ENCODE measurements at regions not wholly inside any gene's neighbourhood (a gene's known extent, or its start where the extent isn't known, plus 50 kb on each side); places are given as distances from the start of the nearest gene placed in this dataset.

GRCh38 chr13:106155411-106155810, 380.1 kb downstream of the EFNB2 start:
- H3K27me3 ChIP-seq (replicated peaks): no peaks in the 10 kb centered on the region
- DNase-seq: no peak
- H3K27ac ChIP-seq: peak overlapping the region; percentile 96
- TF ChIP-seq CTCF (IDR thresholded peaks at IDR 0.05; ENCODE audit: low read depth, low read length, missing control alignments): no peak
- H3K4me3 ChIP-seq (ENCODE audit: low read depth, low read length): no peak overlapping the region
- H3K36me3 ChIP-seq (replicated peaks): no peaks in the 10 kb centered on the region
- in situ Hi-C loops (cut with HindIII; ENCODE audit: low pct_ligation_motif_present, low sequenced_read_pairs): no loop called here

GRCh38 chr13:106153876-106154275, 381.6 kb downstream of the EFNB2 start:
- in situ Hi-C loops (cut with HindIII; ENCODE audit: low pct_ligation_motif_present, low sequenced_read_pairs): no loop called here
- no peak for DNase-seq
- Histone ChIP-seq H3K36me3 (replicated peaks) (no peaks in the 10 kb centered on the region), H3K27me3 (replicated peaks) (no peaks in the 10 kb centered on the region), H3K27ac (no peak overlapping the region), H3K4me3 (ENCODE audit: low read depth, low read length) (no peak overlapping the region)
- no peak for TF ChIP-seq CTCF (IDR thresholded peaks at IDR 0.05; ENCODE audit: low read depth, low read length, missing control alignments)

- DNase-seq: no peak
- no peak for TF ChIP-seq CTCF (IDR thresholded peaks at IDR 0.05; ENCODE audit: low read depth, low read length, missing control alignments)
- H3K4me3 ChIP-seq (ENCODE audit: low read depth, low read length): no peak overlapping the region
- H3K27me3 ChIP-seq (replicated peaks): no peaks in the 10 kb centered on the region
- no peaks in the 10 kb centered on the region for H3K36me3 ChIP-seq (replicated peaks)
- in situ Hi-C loops (cut with HindIII; ENCODE audit: low pct_ligation_motif_present, low sequenced_read_pairs): no loop called here
- no peak overlapping the region for H3K27ac ChIP-seq
These were observed 382.4 kb downstream of the EFNB2 start for GRCh38 chr13:106153041-106153440.

- peak overlapping the region; percentile 83 for H3K27ac ChIP-seq
- no peak overlapping the region for H3K4me3 ChIP-seq (ENCODE audit: low read depth, low read length)
- no peaks in the 10 kb centered on the region for H3K27me3 ChIP-seq (replicated peaks)
- no peak for DNase-seq
- no peaks in the 10 kb centered on the region for H3K36me3 ChIP-seq (replicated peaks)
- in situ Hi-C loops (cut with HindIII; ENCODE audit: low pct_ligation_motif_present, low sequenced_read_pairs): no loop called here
- no peak for TF ChIP-seq CTCF (IDR thresholded peaks at IDR 0.05; ENCODE audit: low read depth, low read length, missing control alignments)
These were observed 383.4 kb downstream of the EFNB2 start for GRCh38 chr13:106152047-106152446.

- Histone ChIP-seq H3K36me3 (replicated peaks) (no peaks in the 10 kb centered on the region), H3K27me3 (replicated peaks) (no peaks in the 10 kb centered on the region), H3K4me3 (ENCODE audit: low read depth, low read length) (no peak overlapping the region), H3K27ac (peak overlapping the region; percentile 83)
- in situ Hi-C loops (cut with HindIII; ENCODE audit: low pct_ligation_motif_present, low sequenced_read_pairs): no loop called here
- TF ChIP-seq CTCF (IDR thresholded peaks at IDR 0.05; ENCODE audit: low read depth, low read length, missing control alignments): no peak
- peak; percentile 92 for DNase-seq
These were observed 384.3 kb downstream of the EFNB2 start for GRCh38 chr13:106151056-106151699.

Measured in brain microvascular endothelial cell (primary cell).